GM21528 (cell line): ENCODE measurements at regions not wholly inside any gene's neighbourhood (a gene's known extent, or its start where the extent isn't known, plus 50 kb on each side); places are given as distances from the start of the nearest gene placed in this dataset.

Experiments
- ATAC-seq: cut with Tn5 transposase; IDR thresholded peaks from one replicate; pipeline ENCODE4 v1.9.1; 2021; ENCODE audit warnings: mild to moderate bottlenecking, moderate library complexity; ENCODE audit not compliant: unreplicated experiment, low FRiP score

GRCh38 chr6:2387445-2387844 lies 142.0 kb upstream of the GMDS start:
- no peak for ATAC-seq

GRCh38 chr6:2385471-2385983 lies 140.1 kb upstream of the GMDS start:
- no peak for ATAC-seq

DNA sequence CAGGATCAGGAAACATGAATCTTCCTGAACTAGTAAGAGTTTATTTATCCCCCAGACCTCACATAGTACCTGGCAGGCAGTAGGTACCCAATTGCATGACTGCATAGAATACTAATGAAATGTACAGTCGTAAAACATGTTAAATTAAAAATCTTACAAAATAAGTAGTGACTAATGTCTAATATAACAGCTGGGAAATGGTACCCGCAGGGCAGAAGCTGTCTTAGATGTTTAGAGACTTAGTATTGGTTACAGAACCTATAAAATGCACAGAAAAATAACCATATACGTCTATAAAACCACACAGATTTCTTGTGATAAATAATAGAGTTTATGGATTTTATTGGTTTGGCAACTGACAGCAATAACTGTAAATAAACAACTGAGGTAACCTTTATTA lies 139.1 kb upstream of the GMDS start:
- ATAC-seq: no peak

- ATAC-seq: no peak
Observed at GRCh38 chr6:2381872-2382661, 136.7 kb upstream of the GMDS start.

DNA sequence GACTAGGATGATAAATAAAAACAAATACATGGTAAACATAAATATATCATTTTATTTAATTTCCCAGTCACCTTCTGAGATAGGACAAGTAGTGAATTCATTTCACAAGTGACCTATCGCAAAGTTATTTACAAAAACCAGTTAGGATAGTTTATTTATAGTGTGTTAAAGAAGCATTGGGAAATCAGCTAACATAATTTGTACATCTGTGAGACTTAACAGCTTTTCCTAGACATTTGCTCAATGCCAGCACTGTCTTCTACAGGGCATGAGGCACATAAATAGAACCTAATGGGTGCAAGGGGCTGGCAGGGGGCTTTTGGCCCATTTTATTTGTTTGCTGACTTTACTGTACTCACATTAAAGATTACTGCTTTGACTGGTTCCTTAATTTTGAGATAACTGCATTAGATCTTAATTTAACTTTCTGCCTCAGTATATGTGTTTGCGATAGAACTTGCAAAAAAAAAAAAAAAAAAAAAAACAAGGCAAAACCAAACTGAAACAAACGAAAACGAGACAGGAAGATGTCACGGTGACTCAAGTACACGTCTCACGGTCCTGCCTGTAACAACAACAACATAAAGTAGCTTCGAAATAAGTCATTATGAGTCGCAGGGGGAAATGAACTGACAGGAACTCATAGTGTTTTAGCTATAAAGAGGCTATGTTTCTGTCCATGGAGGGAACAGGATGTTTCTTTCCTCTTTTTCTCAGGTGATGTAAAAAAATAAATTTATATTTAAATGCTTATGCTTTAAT lies 133.7 kb upstream of the GMDS start:
- no peak for ATAC-seq

DNA sequence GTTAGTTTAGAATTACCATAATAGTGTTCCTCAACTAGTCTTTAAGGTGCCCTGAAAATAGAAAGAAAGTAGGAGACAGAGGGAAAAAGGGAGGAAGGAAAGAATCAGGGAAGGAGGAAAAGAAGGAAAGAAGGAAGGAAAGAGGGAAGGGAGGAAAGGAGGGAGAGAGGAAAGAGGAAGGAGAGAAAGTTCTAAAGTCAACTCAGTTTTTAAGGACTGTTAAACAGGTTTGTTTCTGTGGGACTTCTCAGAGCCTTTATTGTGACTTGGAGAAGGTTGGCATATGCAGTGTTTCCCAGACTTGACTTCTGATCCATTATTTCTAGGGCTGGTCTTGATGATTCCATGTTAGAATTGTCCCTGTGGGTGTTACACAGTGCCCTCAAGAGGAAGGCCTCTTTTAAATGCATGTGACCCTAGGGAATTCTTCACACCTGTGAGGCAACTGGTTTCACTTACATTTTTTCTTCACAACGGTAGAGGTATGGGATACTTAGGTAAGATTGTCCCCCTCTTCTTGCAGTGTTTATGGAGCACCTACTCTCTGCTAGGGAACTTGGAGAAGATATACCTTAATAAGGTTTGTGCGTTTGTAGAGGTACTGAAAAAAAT lies 132.7 kb upstream of the GMDS start:
- ATAC-seq: no peak

GRCh38 chr6:2376429-2377355 lies 131.3 kb upstream of the GMDS start:
- no peak for ATAC-seq

DNA sequence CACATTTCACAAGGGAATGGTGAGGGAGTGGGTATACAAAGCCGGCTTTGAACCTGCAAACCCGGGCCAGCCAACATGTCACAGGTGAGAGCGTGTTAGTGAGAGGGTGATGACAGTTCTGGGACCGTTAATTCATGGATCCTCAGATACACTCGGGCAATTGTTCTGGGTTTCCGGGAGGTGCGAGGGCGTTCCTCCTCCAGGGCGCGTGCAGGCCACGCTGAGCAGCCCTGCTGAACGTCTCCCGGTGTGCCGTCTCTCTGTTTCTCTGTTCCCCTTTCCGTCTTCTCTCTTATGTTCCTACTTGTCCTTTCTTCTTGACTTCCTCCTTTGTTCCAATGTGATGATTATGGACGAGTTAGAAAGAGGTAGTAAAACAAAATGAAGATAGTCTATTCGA lies 130.0 kb upstream of the GMDS start:
- ATAC-seq: no peak

DNA sequence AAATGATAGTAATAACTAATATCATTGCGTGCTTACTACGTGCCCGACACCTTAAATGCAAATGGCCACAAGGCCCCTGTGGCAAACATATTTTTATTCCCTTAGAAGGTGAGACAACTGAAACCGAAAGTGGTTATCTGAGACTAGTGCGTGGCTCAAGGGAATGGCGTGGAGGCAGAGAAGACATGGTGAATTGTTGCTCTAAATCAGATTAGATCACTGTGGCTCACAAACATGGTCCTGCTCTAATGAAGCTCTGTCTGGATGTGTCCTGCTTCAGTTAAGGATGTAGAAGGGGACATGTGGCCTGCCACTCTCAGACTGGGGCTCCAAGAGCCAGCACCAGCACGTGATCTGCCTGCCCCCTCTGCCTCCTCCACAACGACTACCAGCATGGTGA lies 124.2 kb upstream of the GMDS start:
- ATAC-seq: no peak

DNA sequence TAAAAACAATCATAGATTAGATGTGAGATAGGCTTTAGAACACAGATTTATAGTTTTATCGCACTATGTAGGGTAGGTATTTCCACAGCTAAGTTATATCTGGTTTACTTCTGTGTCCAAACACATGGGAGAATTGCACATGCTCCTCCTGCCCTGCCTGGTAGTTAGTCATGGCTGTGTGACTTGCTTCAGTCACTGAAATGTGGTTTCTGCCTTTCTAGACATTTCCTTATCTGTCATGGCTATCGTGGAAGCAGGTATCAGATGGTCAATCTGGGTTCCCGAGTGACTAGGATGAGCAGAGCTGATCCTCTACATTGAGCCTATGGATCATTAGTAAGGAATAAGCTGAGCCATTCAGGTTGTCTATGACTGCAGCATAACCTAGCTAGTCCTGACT lies 117.8 kb upstream of the GMDS start:
- ATAC-seq: no peak

DNA sequence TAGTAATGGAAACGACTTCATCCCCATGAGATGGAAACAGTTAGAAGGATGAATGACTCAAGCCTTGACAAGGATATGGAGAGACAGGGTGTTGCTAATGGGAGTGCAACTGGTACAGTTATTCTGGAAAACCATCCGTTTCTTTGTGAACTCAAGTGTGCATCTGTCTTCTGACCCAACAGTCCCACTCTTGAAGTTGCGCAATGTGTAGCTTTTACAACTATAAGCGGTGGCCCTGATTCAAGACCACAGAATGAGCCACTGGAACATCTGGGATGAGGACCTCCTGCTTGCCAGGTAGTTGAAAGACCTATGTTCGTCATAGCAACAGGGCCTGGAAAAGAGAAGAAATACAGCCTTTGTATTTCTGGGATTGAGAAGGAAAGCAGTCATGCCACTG lies 115.8 kb upstream of the GMDS start:
- ATAC-seq: no peak

GRCh38 chr6:2360716-2361115 lies 115.3 kb upstream of the GMDS start:
- no peak for ATAC-seq

DNA sequence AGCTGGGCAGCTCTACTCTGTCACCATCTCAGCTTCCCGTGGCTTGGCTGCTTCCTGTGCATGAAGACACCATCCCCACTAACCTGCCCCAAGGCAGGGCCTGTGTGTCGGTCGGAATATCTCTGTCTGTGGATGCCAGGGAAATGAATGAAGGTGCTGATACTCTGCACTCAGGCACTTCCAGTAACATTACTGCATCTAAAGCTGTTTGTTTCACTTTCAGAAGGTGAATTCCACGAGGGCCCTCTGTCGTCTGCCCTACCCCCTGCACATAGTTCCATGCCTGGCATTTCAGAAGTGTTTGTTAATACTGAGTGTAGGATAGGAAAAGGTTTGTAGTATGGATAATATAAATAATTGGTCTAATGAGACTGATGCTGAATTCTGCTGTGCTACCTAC lies 114.7 kb upstream of the GMDS start:
- ATAC-seq: no peak

DNA sequence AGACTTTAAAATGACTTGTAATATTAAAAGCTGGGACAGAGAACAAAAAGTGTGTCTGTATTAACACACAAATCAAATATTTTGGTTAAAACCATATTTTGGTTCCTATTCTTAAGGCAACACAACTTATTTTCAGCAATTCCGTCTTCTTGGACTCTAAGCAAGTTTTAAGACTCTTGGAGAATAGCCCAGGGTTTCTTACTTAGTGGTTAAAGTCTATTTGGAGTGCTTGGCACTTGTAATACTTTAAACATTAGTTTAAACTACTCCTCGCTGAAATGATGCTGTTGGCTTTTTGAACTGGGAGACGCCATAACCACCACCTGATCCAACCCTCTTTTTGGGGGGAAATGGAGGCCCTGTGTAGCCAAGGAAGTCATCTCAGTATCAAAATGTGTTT lies 109.7 kb upstream of the GMDS start:
- no peak for ATAC-seq

DNA sequence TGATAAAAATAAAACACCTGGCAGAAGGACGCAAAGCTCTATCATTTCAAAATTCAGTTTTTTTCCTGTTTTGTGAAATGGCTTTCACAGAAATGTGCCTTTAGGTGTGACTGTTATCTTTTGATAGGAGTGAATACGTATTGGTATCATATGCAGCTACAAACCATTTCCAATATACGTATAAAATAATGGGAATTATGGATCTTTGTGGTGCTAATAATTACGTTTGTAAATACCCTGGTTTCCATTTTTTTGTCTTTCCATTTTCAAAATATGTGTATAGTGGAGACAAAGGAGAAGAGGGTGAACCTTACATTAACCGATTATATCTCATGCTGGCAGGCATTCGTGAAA lies 108.7 kb upstream of the GMDS start:
- ATAC-seq: no peak

DNA sequence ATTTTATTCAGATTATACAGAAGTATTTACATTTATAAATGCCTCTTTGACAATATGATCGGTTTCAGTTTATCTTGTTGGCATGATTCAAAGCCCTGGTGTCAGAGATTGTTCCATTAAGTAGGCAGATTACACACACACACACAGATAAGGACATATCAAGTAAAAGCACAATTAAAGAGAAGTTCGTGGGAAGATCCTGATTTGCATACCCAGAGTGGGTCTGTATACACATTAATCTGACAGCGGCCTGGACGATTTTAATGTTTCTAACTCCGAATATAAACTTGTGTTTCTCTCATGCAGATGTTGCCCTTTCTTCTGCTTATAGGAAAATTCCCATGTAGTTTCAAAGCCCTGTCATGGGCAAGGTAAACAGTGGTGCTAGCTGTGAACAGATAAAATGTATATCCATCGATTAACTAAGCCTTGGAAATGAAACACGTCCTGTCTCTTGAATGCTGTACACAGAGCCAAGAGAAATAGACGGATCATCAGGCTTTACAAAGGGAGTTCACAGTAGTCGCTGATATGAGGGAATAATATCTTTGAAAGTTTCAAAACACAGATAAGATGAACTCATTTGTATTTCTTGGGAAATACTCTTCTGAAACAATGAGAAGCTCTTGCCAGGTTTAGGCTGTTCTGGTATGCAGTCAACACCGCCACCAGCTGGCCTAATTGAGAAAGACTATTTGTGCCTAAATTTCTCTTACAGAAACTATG lies 108.2 kb upstream of the GMDS start:
- no peak for ATAC-seq

GRCh38 chr6:2351807-2352431 lies 106.5 kb upstream of the GMDS start:
- ATAC-seq: no peak

GRCh38 chr6:2351090-2351489 lies 105.7 kb upstream of the GMDS start:
- ATAC-seq: no peak

- ATAC-seq: no peak
Observed at GRCh38 chr6:2346078-2346477, 100.7 kb upstream of the GMDS start.
